IPS-18a (cell line): ENCODE measurements at regions not wholly inside any gene's neighbourhood (a gene's known extent, or its start where the extent isn't known, plus 50 kb on each side); places are given as distances from the start of the nearest gene placed in this dataset.

ENCODE experiments used
- H3K27ac ChIP-seq: one replicate; pipeline ENCODE4 v1.5.1; 2013; ENCODE audit warnings: low read length
- H3K27me3 ChIP-seq: one replicate; pipeline ENCODE4 v1.6.1; 2013; ENCODE audit warnings: mild to moderate bottlenecking, low read length; ENCODE audit not compliant: control insufficient read depth, insufficient read depth
- H3K36me3 ChIP-seq: one replicate; pipeline ENCODE4 v1.6.1; 2013; ENCODE audit warnings: low read depth, low read length; ENCODE audit not compliant: control insufficient read depth
- H3K4me1 ChIP-seq: one replicate; pipeline ENCODE4 v1.6.1; 2013; ENCODE audit warnings: low read depth, low read length; ENCODE audit not compliant: control insufficient read depth
- H3K4me3 ChIP-seq: one replicate; pipeline ENCODE4 v1.5.1; 2013; ENCODE audit warnings: low read length
- H3K9ac ChIP-seq: one replicate; pipeline ENCODE4 v1.6.1; 2013; ENCODE audit warnings: mild to moderate bottlenecking, low read length, moderate library complexity
- H3K9me3 ChIP-seq: one replicate; pipeline ENCODE4 v1.6.1; 2013; ENCODE audit warnings: low read depth, low read length; ENCODE audit not compliant: control insufficient read depth

- H3K9me3 ChIP-seq: peaks cover 10% of the 10 kb centered on the region
- no peaks in the 10 kb centered on the region for H3K4me1 ChIP-seq
- no peak overlapping the region for H3K27ac ChIP-seq
- no peaks in the 10 kb centered on the region for H3K27me3 ChIP-seq
- no peak overlapping the region for H3K4me3 ChIP-seq
- H3K9ac ChIP-seq: no peak overlapping the region
- H3K36me3 ChIP-seq: no peaks in the 10 kb centered on the region
These were observed 701.0 kb downstream of the DCDC2C start for GRCh38 chr2:4404363-4404762.

GRCh38 chr2:4408321-4408720, 704.9 kb downstream of the DCDC2C start:
- H3K4me1 ChIP-seq: no peaks in the 10 kb centered on the region
- H3K27ac ChIP-seq: no peak overlapping the region
- no peaks in the 10 kb centered on the region for H3K27me3 ChIP-seq
- H3K9ac ChIP-seq: no peak overlapping the region
- H3K9me3 ChIP-seq: no peaks in the 10 kb centered on the region
- H3K4me3 ChIP-seq: no peak overlapping the region
- H3K36me3 ChIP-seq: no peaks in the 10 kb centered on the region

GRCh38 chr2:4412637-4413187, 709.3 kb downstream of the DCDC2C start:
- H3K27ac ChIP-seq: no peak overlapping the region
- H3K9me3 ChIP-seq: no peaks in the 10 kb centered on the region
- no peaks in the 10 kb centered on the region for H3K4me1 ChIP-seq
- no peaks in the 10 kb centered on the region for H3K27me3 ChIP-seq
- H3K9ac ChIP-seq: no peak overlapping the region
- no peaks in the 10 kb centered on the region for H3K36me3 ChIP-seq
- H3K4me3 ChIP-seq: no peak overlapping the region

GRCh38 chr2:4415171-4415570, 711.8 kb downstream of the DCDC2C start:
- Histone ChIP-seq H3K9ac (no peak overlapping the region), H3K27me3 (no peaks in the 10 kb centered on the region), H3K27ac (no peak overlapping the region), H3K4me1 (no peaks in the 10 kb centered on the region), H3K36me3 (no peaks in the 10 kb centered on the region), H3K4me3 (no peak overlapping the region), H3K9me3 (no peaks in the 10 kb centered on the region)

GRCh38 chr2:4415810-4416413, 712.5 kb downstream of the DCDC2C start:
- Histone ChIP-seq H3K27me3 (no peaks in the 10 kb centered on the region), H3K9ac (no peak overlapping the region), H3K9me3 (no peaks in the 10 kb centered on the region), H3K27ac (no peak overlapping the region), H3K4me1 (no peaks in the 10 kb centered on the region), H3K4me3 (no peak overlapping the region), H3K36me3 (no peaks in the 10 kb centered on the region)

GRCh38 chr2:4416431-4416830, 713.1 kb downstream of the DCDC2C start:
- Histone ChIP-seq H3K27ac (no peak overlapping the region), H3K9ac (no peak overlapping the region), H3K27me3 (no peaks in the 10 kb centered on the region), H3K4me3 (no peak overlapping the region), H3K9me3 (no peaks in the 10 kb centered on the region), H3K4me1 (no peaks in the 10 kb centered on the region), H3K36me3 (no peaks in the 10 kb centered on the region)

GRCh38 chr2:4417771-4418170, 714.4 kb downstream of the DCDC2C start:
- Histone ChIP-seq H3K9ac (no peak overlapping the region), H3K27me3 (no peaks in the 10 kb centered on the region), H3K9me3 (no peaks in the 10 kb centered on the region)

GRCh38 chr2:4420032-4420431, 716.7 kb downstream of the DCDC2C start:
- H3K9ac ChIP-seq: no peak overlapping the region

More at GRCh38 chr2:4417771-4418170, 714.4 kb downstream of the DCDC2C start:
- Histone ChIP-seq H3K4me3 (no peak overlapping the region), H3K27ac (no peak overlapping the region), H3K36me3 (no peaks in the 10 kb centered on the region), H3K4me1 (no peaks in the 10 kb centered on the region)

GRCh38 chr2:4424153-4424552, 720.8 kb downstream of the DCDC2C start:
- Histone ChIP-seq H3K27me3 (no peaks in the 10 kb centered on the region), H3K36me3 (no peaks in the 10 kb centered on the region), H3K4me3 (no peak overlapping the region), H3K9me3 (no peaks in the 10 kb centered on the region), H3K27ac (no peak overlapping the region), H3K9ac (no peak overlapping the region), H3K4me1 (no peaks in the 10 kb centered on the region)

More at GRCh38 chr2:4420032-4420431, 716.7 kb downstream of the DCDC2C start:
- Histone ChIP-seq H3K4me3 (no peak overlapping the region), H3K36me3 (no peaks in the 10 kb centered on the region), H3K27me3 (no peaks in the 10 kb centered on the region), H3K4me1 (no peaks in the 10 kb centered on the region), H3K9me3 (no peaks in the 10 kb centered on the region), H3K27ac (no peak overlapping the region)

- Histone ChIP-seq H3K27ac (no peak overlapping the region), H3K36me3 (no peaks in the 10 kb centered on the region), H3K9ac (no peak overlapping the region), H3K4me1 (no peaks in the 10 kb centered on the region), H3K9me3 (no peaks in the 10 kb centered on the region), H3K4me3 (no peak overlapping the region), H3K27me3 (no peaks in the 10 kb centered on the region)
These were observed 723.7 kb downstream of the DCDC2C start for GRCh38 chr2:4427083-4427482.

GRCh38 chr2:4445821-4446220, 742.4 kb downstream of the DCDC2C start:
- Histone ChIP-seq H3K36me3 (no peaks in the 10 kb centered on the region), H3K9ac (no peak overlapping the region), H3K9me3 (no peaks in the 10 kb centered on the region), H3K4me1 (peaks cover 15% of the 10 kb centered on the region), H3K27ac (no peak overlapping the region), H3K4me3 (no peak overlapping the region), H3K27me3 (no peaks in the 10 kb centered on the region)

- no peaks in the 10 kb centered on the region for H3K9me3 ChIP-seq
- no peak overlapping the region for H3K9ac ChIP-seq
- H3K4me3 ChIP-seq: no peak overlapping the region
- H3K36me3 ChIP-seq: no peaks in the 10 kb centered on the region
- no peaks in the 10 kb centered on the region for H3K27me3 ChIP-seq
- no peak overlapping the region for H3K27ac ChIP-seq
- H3K4me1 ChIP-seq: no peaks in the 10 kb centered on the region
These were observed 751.5 kb downstream of the DCDC2C start for GRCh38 chr2:4454907-4455306.
